Testis (tissue), 2 donors: ENCODE measurements at regions not wholly inside any gene's neighbourhood (a gene's known extent, or its start where the extent isn't known, plus 50 kb on each side); places are given as distances from the start of the nearest gene placed in this dataset.

Experiments used
- CTCF ChIP-seq, 3 experiments: fragments of 450-650 bp in 2 of 3; fragments of 200-600 bp in 1 of 3; sonication (generic) in 1 of 3; IDR thresholded peaks; one replicate each; pipeline ENCODE4 v1.5.1; 2016 to 2019; ENCODE audit warnings: antibody characterized with exemption in 3 of 3, mild to moderate bottlenecking in 2 of 3, moderate library complexity in 1 of 3
- POLR2A ChIP-seq: fragments of 450-650 bp; IDR thresholded peaks from one replicate; pipeline ENCODE4 v1.6.1; 2017; ENCODE audit warnings: antibody characterized with exemption, mild to moderate bottlenecking, moderate library complexity

GRCh38 chr2:144161061-144161460 lies 358.9 kb downstream of the ZEB2 start:
- no peak for TF ChIP-seq CTCF (IDR thresholded peaks at IDR 0.05)
- no peak for TF ChIP-seq POLR2A
